PC-3 (cell line): ENCODE measurements at regions not wholly inside any gene's neighbourhood (a gene's known extent, or its start where the extent isn't known, plus 50 kb on each side); places are given as distances from the start of the nearest gene placed in this dataset.
A peak's percentile ranks its signal among the peaks of the same experiment; 100 is the strongest.

Experiments used
- ATAC-seq: fragments of 200-7000 bp; cut with Tn5 transposase; 2 replicates; pipeline ENCODE4 v1.9.1; 2020; ENCODE audit warnings: mild to moderate bottlenecking, moderate library complexity
- BruUV-seq: library from RNA; stranded (reverse); fragments of 400-500 nt; replicated peaks from 2 replicates; lab custom pipeline; 2021; lab: Mats Ljungman, UMichigan
- CTCF ChIA-PET: fragments of 300-600 bp; sonication (Branson Sonifier 250); formaldehyde crosslinking; loops from one replicate; lab custom pipeline; 2022; ENCODE audit warnings: antibody characterized with exemption; lab: Charles Lee
- POLR2A ChIA-PET: fragments of 300-600 bp; sonication (Branson Sonifier 250); formaldehyde crosslinking; loops from one replicate; lab custom pipeline; 2022; ENCODE audit warnings: antibody characterized with exemption; ENCODE audit not compliant: unreplicated experiment; lab: Charles Lee
- DNase-seq: peaks from one replicate; pipeline ENCODE4 v3.0.0-alpha.2; 2015
- H2AFZ ChIP-seq: fragments of 300-600 bp; sonication (generic); 2 replicates; pipeline ENCODE4 v1.6.0; 2016; ENCODE audit warnings: antibody characterized with exemption, low read length
- H3F3A ChIP-seq: fragments of 300-600 bp; sonication (generic); one replicate; pipeline ENCODE4 v1.6.0; 2017; ENCODE audit warnings: antibody characterized with exemption, low read length, control low read depth, mild to moderate bottlenecking; ENCODE audit not compliant: unreplicated experiment
- H3K27ac ChIP-seq: fragments of 300-600 bp; sonication (generic); 2 replicates; pipeline ENCODE4 v1.5.1; 2016; ENCODE audit warnings: mild to moderate bottlenecking, low read length
- H3K27me3 ChIP-seq: fragments of 300-600 bp; sonication (generic); 2 replicates; pipeline ENCODE4 v1.6.1; 2016; ENCODE audit warnings: low read length, mixed read lengths
- H3K36me3 ChIP-seq: fragments of 300-600 bp; sonication (generic); 2 replicates; pipeline ENCODE4 v1.6.1; 2016; ENCODE audit warnings: low read depth, mixed run types, low read length, mixed read lengths
- H3K4me1 ChIP-seq: fragments of 300-600 bp; sonication (generic); 2 replicates; pipeline ENCODE4 v1.5.1; 2016; ENCODE audit warnings: low read length; ENCODE audit not compliant: insufficient read depth
- H3K4me2 ChIP-seq: fragments of 300-600 bp; sonication (generic); 2 replicates; pipeline ENCODE4 v1.6.0; 2016; ENCODE audit warnings: low read length
- H3K4me3 ChIP-seq: fragments of 300-600 bp; sonication (generic); 2 replicates; pipeline ENCODE4 v1.5.1; 2016; ENCODE audit warnings: mild to moderate bottlenecking, low read length, mixed read lengths
- H3K79me2 ChIP-seq: fragments of 300-600 bp; sonication (generic); 2 replicates; pipeline ENCODE4 v1.6.1; 2017; ENCODE audit warnings: low read length, mixed read lengths
- H3K9ac ChIP-seq: fragments of 300-600 bp; sonication (generic); 2 replicates; pipeline ENCODE4 v1.6.0; 2016; ENCODE audit warnings: mild to moderate bottlenecking, low read length
- H3K9me2 ChIP-seq: fragments of 300-600 bp; sonication (generic); replicated peaks from 2 replicates; pipeline ENCODE4 v1.6.1; 2016; ENCODE audit warnings: mixed run types, low read length, mixed read lengths
- H3K9me3 ChIP-seq: fragments of 300-600 bp; sonication (generic); 2 replicates; pipeline ENCODE4 v1.6.1; 2016; ENCODE audit warnings: low read length, mixed read lengths
- H4K20me1 ChIP-seq: fragments of 300-600 bp; sonication (generic); 2 replicates; pipeline ENCODE4 v1.6.1; 2016; ENCODE audit warnings: low read length, mixed read lengths
- CTCF ChIP-seq: fragments of 300-600 bp; sonication (generic); conservative IDR thresholded peaks from 2 replicates; pipeline ENCODE4 v1.5.1; 2017; ENCODE audit warnings: antibody characterized with exemption, low read depth, mild to moderate bottlenecking, low read length
- EZH2 ChIP-seq: fragments of 300-600 bp; sonication (generic); IDR thresholded peaks from one replicate; pipeline ENCODE4 v1.6.1; 2017; ENCODE audit warnings: antibody characterized with exemption, mild to moderate bottlenecking, low read length; ENCODE audit not compliant: unreplicated experiment
- EZH2phosphoT487 ChIP-seq: fragments of 300-600 bp; sonication (generic); IDR thresholded peaks from 2 replicates; pipeline ENCODE4 v1.6.1; 2018; ENCODE audit warnings: mild to moderate bottlenecking, antibody characterized with exemption, low read length, borderline replicate concordance
- intact Hi-C: fragments of 100-400 bp; cut with micrococcal nuclease; formaldehyde crosslinking; loops from 2 replicates; pipeline ENCODE4 v1.9.0; 2023

DNA sequence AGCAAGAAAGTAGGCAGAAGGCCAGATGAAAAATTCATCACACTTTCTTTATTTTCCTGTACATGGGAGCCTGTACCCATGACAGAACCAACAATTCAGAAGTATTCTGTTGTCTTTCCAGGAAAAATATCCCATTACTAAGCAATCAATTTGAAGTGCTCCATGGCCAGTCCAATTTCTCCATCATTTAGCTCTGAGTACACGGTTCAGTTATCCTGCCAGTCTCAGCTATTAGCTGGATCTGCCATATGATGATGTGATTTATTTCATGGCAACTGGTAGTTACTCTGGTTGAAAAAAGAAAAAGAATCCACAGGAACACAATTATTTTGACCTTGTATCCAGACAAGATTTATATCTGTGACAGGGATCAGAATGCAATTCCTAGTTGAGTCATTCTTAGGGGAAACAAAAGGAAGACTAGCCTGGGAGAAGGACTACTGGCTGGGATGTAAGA, 70.6 kb upstream of the GORAB start:
- Histone ChIP-seq H3K9me2 (0 out of 2 replicates have a peak, but pooled peaks cover 3% of the 10 kb centered on the region), H3K27ac (no peak overlapping the region), H3K27me3 (no peaks in the 10 kb centered on the region), H3K36me3 (no peaks in the 10 kb centered on the region), H3K9ac (no peak overlapping the region), H3K9me3 (no peaks in the 10 kb centered on the region), H3K79me2 (no peaks in the 10 kb centered on the region), H2AFZ (no peak overlapping the region), H3K4me1 (peaks cover 13% of the 10 kb centered on the region), H3K4me3 (no peak overlapping the region), H4K20me1 (no peaks in the 10 kb centered on the region), H3K4me2 (no peak overlapping the region), H3F3A (no peaks in the 10 kb centered on the region)
- POLR2A ChIA-PET = no interaction called here
- intact Hi-C loops = no loop called here
- TF ChIP-seq EZH2 = no peak
- TF ChIP-seq EZH2phosphoT487 = no peak
- ATAC-seq (no peak), DNase-seq (peak; percentile 24)
- BruUV-seq = no TSS peak
- CTCF ChIA-PET = no interaction called here

GRCh38 chr1:170461762-170462384, 70.1 kb upstream of the GORAB start:
- CTCF ChIA-PET = no interaction called here

GRCh38 chr1:170470121-170470520, 61.8 kb upstream of the GORAB start:
- Histone ChIP-seq H3K27me3 (peaks cover 16% of the 10 kb centered on the region; the same call in 1 of the 2 replicates), H3K9ac (no peak overlapping the region), H3K4me2 (no peak overlapping the region), H3K27ac (no peak overlapping the region), H3K4me3 (no peak overlapping the region), H3F3A (no peaks in the 10 kb centered on the region), H4K20me1 (no peaks in the 10 kb centered on the region), H3K4me1 (no peaks in the 10 kb centered on the region), H3K9me3 (no peaks in the 10 kb centered on the region), H3K79me2 (no peaks in the 10 kb centered on the region), H3K36me3 (no peaks in the 10 kb centered on the region), H2AFZ (no peak overlapping the region), H3K9me2 (no peaks in the 10 kb centered on the region)
- BruUV-seq = no TSS peak
- intact Hi-C loops = no loop called here
- ChIA-PET CTCF (no interaction called here), POLR2A (no interaction called here)
- no peak for DNase-seq
- no peak for ATAC-seq
- no peak for TF ChIP-seq EZH2
- TF ChIP-seq EZH2phosphoT487 = no peak
- TF ChIP-seq CTCF = no peak

More at GRCh38 chr1:170461762-170462384, 70.1 kb upstream of the GORAB start:
- H3F3A ChIP-seq = no peaks in the 10 kb centered on the region
- ATAC-seq (no peak), DNase-seq (peak; percentile 42)
- no peaks in the 10 kb centered on the region for H3K79me2 ChIP-seq
- H3K4me2 ChIP-seq = no peak overlapping the region
- BruUV-seq = no TSS peak
- H3K4me3 ChIP-seq = no peak overlapping the region
- H4K20me1 ChIP-seq = no peaks in the 10 kb centered on the region
- POLR2A ChIA-PET = no interaction called here
- H3K9ac ChIP-seq = no peak overlapping the region
- no peaks in the 10 kb centered on the region for H3K9me3 ChIP-seq
- no peaks in the 10 kb centered on the region for H3K27me3 ChIP-seq
- H3K4me1 ChIP-seq = peaks cover 13% of the 10 kb centered on the region
- no peak overlapping the region for H2AFZ ChIP-seq
- no peak overlapping the region for H3K27ac ChIP-seq
- H3K36me3 ChIP-seq = no peaks in the 10 kb centered on the region
- no peak for TF ChIP-seq EZH2
- no peak for TF ChIP-seq CTCF
- TF ChIP-seq EZH2phosphoT487 = no peak
- intact Hi-C loops = no loop called here
- 0 out of 2 replicates have a peak, but pooled peaks cover 3% of the 10 kb centered on the region for H3K9me2 ChIP-seq
